T-helper 17 cell (primary cell): ENCODE measurements at regions not wholly inside any gene's neighbourhood (a gene's known extent, or its start where the extent isn't known, plus 50 kb on each side); places are given as distances from the start of the nearest gene placed in this dataset.

Source experiments
- ATAC-seq: fragments of 150-1000 bp; cut with Tn5 transposase; 2 replicates; pipeline ENCODE4 v1.10.0; 2021; ENCODE audit warnings: mild to moderate bottlenecking, moderate library complexity
- DNase-seq, 3 donors: peaks; one replicate each; pipeline versions ENCODE4 v3.0.0 to v3.0.0-alpha.2; 2020 to 2021
- H3K9me3 ChIP-seq: one replicate; pipeline ENCODE4 v1.7.0; 2013; ENCODE audit warnings: low read length, mild to moderate bottlenecking; ENCODE audit not compliant: control insufficient read depth, poor library complexity, severe bottlenecking
- H3K27ac Mint-ChIP-seq: one replicate; pipeline ENCODE4 v1.8.0; 2022; ENCODE audit warnings: mild to moderate bottlenecking, moderate library complexity, mixed read lengths
- H3K27me3 Mint-ChIP-seq: one replicate; pipeline ENCODE4 v1.8.0; 2022; ENCODE audit warnings: mixed read lengths
- H3K36me3 Mint-ChIP-seq: one replicate; pipeline ENCODE4 v1.8.0; 2022; ENCODE audit warnings: low read depth, mixed read lengths
- H3K4me1 Mint-ChIP-seq: one replicate; pipeline ENCODE4 v1.8.0; 2022; ENCODE audit warnings: mild to moderate bottlenecking, mixed read lengths
- H3K4me3 Mint-ChIP-seq: one replicate; pipeline ENCODE4 v1.8.0; 2022; ENCODE audit warnings: mild to moderate bottlenecking, moderate library complexity, mixed read lengths

DNA sequence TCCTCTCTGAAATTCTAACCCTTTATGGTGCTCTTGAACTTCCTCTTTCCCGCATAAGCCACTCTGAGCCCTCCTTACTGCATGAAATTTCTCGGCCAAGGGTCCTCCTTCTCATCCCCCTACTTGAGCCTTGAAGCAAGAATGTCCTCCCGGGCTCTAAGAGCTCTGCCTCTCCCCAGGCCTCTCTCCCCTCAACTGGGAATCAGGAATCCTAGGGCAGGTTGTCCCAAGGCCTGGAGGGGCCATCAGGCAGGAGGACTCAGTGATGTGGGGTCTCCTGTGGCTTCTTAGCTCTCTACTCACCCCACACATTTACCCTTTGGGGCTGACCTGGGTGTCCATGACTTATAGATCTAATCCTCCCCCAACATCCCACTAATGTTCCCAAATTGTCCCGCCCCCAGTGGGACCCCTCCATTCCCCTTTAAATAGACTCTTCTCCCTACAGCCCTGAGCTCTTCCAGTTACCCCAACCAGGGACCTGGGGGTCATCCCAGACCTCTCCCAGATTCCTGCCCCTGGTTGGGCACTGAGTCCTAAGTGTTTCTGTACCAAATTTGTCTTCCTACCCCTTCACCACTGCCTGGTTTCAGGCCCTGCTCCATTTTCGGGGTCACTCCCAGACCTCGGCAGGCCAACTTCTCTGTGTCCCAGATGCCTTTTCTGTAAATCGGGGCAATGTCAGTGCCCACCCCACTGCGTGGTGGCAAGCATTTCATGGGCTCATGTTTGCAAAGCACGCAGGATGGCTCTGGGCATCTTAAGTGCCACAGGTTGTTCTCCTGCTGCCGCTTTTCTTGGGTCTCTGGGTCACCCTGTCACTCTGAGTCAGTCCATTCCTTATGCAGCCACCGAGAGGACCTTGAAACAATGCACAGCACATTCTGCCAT is 171.2 kb downstream of the ASB1 start:
- Mint-ChIP-seq H3K27me3 (peaks cover 51% of the 10 kb centered on the region), H3K27ac (no peak overlapping the region), H3K4me1 (peaks cover 4% of the 10 kb centered on the region), H3K4me3 (no peak overlapping the region), H3K36me3 (peaks cover 5% of the 10 kb centered on the region)
- H3K9me3 ChIP-seq = no peaks in the 10 kb centered on the region
- no peak for DNase-seq
- no peak for ATAC-seq

DNA sequence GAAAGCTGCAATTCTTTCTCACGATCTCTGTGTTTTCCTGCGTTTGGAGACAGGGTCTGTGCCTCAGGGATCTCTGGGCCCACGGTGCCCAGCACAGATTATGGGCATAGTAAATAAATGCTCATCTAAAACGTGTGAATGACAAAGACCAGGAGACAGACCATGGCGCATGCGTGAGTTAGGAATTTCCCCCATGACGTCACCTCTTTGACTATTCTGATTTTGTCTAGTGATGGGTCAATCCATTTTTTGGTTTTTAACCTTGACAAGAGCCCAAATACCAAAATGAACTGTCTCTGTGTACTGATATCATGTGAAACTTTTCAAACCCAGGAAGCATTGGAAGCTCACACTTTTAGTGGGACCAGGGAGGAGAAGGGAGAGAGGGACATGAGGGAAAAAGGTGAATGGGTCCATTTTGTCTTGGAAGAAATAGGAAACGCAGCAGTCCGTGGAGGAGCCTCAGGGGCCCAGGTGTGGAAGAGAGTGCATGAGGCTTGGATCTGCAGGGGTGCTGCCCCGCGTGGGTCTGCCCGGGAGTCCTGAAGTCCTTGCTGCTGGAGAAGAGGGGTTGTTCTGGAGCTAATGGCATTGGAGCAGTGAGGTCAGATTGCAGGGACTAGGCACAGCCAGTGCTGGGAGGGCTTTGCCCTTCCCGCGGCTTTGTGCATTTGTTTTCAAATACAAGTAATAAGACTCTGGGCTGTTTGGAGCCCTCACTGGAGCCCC is 172.2 kb downstream of the ASB1 start:
- H3K27me3 Mint-ChIP-seq = peaks cover 44% of the 10 kb centered on the region
- peaks cover 5% of the 10 kb centered on the region for H3K36me3 Mint-ChIP-seq
- H3K4me3 Mint-ChIP-seq = no peak overlapping the region
- DNase-seq = no peak
- H3K9me3 ChIP-seq = no peaks in the 10 kb centered on the region
- no peak overlapping the region for H3K27ac Mint-ChIP-seq
- no peak for ATAC-seq
- H3K4me1 Mint-ChIP-seq = peaks cover 4% of the 10 kb centered on the region

DNA sequence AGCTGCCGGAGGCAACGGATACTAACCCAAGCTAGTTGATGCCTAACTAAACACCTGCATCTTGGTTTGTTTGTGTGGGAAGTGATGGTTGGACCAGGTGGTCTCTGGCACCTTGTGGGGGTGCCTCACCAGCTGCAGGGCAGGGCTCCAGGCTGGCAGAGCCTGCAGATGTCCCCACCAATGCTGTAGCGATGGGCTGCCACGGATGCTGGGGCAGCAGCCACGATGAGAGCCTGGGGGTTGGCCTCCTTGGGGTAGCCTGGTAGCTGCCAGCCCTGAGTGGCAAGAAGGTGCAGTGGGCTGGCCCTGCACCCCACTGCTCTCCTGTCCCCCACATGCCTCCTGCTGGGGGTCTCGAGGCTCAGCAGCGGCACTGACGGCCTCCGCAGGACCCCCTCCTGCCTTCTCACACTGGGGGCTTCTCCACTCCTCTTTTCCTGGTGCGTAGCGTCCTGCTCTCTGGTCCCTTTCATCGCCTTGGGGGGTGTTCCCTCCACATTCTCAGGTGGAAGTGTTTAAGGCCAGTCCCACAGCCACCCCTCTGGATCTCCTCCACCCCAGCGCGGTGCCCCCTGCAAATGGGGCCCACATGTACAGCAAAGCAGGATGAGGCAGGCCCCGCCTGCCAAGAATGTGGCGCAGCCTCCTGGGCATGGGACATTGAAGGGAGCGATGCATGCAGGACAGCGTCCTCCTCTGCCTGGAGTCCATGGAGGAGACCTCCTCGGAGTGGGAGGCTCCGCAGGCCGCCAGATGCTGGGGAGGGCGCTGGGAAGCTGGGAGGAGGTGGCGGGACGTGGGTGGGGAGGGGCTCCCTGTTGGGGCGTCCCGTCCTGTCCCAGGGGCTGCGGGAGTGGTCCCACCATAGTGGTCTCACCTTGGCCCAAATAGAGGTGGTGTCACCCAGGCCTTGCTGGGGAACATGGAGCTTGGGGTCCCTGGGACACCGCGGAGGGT is 173.1 kb downstream of the ASB1 start:
- no peaks in the 10 kb centered on the region for H3K9me3 ChIP-seq
- Mint-ChIP-seq H3K4me1 (peaks cover 4% of the 10 kb centered on the region), H3K36me3 (peaks cover 5% of the 10 kb centered on the region), H3K4me3 (no peak overlapping the region), H3K27me3 (peaks cover 36% of the 10 kb centered on the region), H3K27ac (no peak overlapping the region)
- DNase-seq (no peak), ATAC-seq (no peak)

DNA sequence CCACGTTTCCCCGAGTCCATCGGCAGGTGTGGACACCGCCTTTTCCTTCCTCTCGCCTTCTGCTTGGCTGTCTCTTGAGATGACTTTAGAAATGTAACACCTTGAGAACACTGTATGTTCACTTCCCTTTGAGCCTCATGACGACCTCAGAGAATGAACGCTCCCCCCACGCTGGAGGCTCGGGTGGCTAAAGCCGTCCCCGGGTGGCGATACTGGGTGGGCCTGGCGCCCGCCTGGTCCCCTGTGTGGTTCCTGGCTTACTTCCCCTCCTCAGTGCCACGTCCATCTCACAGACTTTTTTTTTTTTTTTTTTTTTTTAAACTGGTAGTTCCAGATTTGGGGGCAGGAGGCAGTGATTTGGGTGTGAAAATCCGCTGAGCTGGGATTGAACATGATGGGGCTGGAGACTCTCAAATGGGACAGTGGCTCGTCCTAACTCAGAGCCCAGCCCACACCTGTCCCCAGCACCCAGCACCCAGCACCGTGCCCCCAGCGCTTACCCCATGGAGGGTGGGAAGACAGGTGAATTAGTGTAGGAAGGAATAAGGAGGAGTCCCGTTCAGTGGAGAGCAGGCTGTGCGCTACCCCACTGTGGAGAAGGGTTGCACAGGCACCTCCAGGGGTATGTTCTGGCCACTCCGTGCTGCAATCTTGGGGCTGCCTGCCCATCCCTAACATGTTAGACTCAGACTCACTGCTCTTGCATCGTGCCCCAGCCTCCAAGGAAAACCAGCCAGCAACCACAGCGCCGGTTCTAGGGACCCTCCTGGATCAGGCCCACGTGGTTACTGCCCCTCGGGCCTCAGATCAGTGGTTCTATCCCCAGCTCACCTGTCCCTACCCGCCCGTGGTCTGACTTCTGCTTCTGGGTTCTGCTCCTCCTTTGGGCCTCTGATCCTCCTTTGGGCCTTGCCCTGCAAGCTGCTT is 174.0 kb downstream of the ASB1 start:
- no peak overlapping the region for H3K27ac Mint-ChIP-seq
- no peaks in the 10 kb centered on the region for H3K9me3 ChIP-seq
- H3K27me3 Mint-ChIP-seq = peaks cover 35% of the 10 kb centered on the region
- peaks cover 4% of the 10 kb centered on the region for H3K4me1 Mint-ChIP-seq
- peaks cover 5% of the 10 kb centered on the region for H3K36me3 Mint-ChIP-seq
- H3K4me3 Mint-ChIP-seq = no peak overlapping the region
- ATAC-seq = no peak
- no peak for DNase-seq

DNA sequence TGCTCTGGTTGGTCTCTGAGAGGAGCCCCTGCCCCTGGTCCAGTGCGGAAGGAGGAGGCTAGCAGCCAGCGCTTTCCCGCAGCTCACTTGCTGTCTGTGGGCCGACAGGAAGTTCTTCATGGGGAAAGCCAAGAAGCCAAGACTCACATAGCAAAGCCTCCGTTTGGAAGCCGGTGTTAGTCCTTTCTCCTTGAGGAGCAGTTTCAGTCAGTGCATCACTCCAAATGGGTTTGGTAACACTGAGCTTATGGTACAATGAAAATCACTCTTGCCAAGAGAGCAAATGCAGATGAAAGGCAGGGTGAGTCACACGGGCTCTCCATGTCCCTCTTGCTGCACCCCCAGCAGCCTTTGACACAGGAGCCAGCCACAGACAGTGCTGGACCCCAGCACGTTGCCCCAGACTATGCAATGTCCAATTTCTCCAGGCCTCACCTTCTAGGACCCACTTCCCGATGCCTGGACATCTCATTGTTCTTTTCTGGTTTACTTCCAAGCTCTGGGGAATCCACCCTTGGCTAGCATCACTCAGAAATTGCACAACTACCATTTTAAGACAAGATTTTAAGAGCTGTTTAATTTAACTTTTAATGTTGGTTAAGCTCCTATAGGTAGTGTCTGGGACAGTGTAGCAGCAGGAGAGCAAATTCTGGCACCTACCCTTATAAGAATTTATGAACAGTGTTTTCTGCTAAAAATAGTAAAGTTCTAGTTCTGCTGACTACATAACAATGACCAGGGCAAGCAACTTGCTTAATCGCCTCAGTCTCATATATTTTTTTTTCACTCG is 174.9 kb downstream of the ASB1 start:
- Mint-ChIP-seq H3K4me1 (peaks cover 4% of the 10 kb centered on the region), H3K36me3 (peaks cover 5% of the 10 kb centered on the region), H3K27ac (no peak overlapping the region), H3K27me3 (peaks cover 34% of the 10 kb centered on the region), H3K4me3 (no peak overlapping the region)
- H3K9me3 ChIP-seq = no peaks in the 10 kb centered on the region
- ATAC-seq = no peak
- no peak for DNase-seq

DNA sequence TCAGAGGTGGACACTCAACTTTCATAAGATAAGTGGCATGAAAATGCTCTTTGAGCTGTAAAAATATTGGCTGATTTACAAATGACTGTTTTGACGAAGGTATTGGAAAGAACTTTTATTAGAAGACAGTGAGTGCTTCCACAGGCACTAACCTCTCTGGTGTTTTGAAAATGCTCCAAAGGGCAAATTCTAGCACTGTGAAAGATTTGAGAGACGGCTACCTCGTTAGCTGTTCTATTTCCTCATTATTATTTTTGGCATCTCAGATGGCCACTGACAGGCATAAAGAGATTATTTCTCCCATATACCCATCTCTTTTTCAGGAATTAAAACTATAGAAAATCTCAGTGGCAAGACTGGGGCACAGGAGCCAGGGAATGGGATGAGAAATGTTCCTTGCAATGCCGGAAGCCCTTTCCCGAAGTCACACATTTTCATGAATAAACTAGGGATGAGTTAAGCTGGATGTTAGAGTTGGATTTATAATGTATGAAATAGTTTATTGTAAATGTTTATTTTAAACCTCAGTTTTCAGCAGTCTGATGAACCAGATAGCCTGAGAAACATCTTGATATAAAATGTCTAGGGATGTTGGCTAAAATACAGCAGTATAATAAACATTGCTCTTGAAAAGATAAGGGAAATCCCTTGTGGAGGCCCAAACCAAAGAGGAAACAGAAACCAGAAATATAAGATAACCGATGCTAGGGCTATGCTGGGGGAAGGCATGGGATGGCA is 175.7 kb downstream of the ASB1 start:
- no peaks in the 10 kb centered on the region for H3K9me3 ChIP-seq
- H3K27ac Mint-ChIP-seq = no peak overlapping the region
- peaks cover 5% of the 10 kb centered on the region for H3K36me3 Mint-ChIP-seq
- H3K4me3 Mint-ChIP-seq = no peak overlapping the region
- peaks cover 4% of the 10 kb centered on the region for H3K4me1 Mint-ChIP-seq
- ATAC-seq = no peak
- peaks cover 29% of the 10 kb centered on the region for H3K27me3 Mint-ChIP-seq
- DNase-seq = no peak

DNA sequence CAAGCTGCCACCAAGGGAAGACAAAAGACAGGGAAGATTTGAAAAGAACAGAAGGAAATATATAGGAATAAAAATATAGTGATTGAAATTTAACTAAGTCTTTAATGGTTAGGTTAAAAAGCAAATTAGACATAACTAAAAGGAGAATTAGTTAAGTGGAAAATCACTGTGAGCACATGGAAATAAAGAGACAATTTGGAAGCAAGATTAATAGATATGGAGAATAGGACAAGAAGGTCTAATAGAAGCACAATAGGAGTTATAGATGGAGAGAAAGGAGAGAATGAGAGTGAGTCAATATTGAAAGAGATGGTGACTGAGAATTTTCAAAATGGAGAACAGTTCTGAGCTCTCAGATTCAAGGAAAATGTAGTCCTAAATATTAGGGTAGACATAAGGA is 176.9 kb downstream of the ASB1 start:
- H3K27me3 Mint-ChIP-seq = peaks cover 20% of the 10 kb centered on the region
- no peak overlapping the region for H3K4me3 Mint-ChIP-seq
- peaks cover 4% of the 10 kb centered on the region for H3K4me1 Mint-ChIP-seq
- no peak for ATAC-seq
- no peak overlapping the region for H3K27ac Mint-ChIP-seq
- H3K9me3 ChIP-seq = no peaks in the 10 kb centered on the region
- no peak for DNase-seq
- peaks cover 3% of the 10 kb centered on the region for H3K36me3 Mint-ChIP-seq

DNA sequence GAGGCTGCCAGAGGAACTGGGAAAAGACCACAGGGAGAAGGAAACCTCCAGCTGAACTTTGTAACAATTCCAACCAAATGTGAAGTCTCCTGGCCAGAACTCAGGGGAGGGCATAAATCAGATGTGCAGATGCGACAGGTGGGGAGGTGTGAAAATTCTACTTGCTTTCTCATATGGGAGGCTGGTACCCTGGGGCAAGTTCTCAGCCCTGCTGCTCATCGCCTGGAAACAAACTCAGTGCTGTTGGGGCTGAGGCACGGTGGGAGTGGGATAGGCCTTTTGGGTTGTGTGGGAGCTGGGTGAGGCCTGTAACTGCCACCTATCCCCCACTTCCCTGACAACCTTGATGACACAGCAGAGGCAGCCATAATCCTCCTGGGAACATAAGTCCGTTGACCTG is 179.6 kb downstream of the ASB1 start:
- Mint-ChIP-seq H3K4me3 (no peak overlapping the region), H3K27me3 (peaks cover 10% of the 10 kb centered on the region), H3K27ac (no peak overlapping the region), H3K36me3 (no peaks in the 10 kb centered on the region), H3K4me1 (no peaks in the 10 kb centered on the region)
- no peaks in the 10 kb centered on the region for H3K9me3 ChIP-seq
- no peak for DNase-seq
- ATAC-seq = no peak

DNA sequence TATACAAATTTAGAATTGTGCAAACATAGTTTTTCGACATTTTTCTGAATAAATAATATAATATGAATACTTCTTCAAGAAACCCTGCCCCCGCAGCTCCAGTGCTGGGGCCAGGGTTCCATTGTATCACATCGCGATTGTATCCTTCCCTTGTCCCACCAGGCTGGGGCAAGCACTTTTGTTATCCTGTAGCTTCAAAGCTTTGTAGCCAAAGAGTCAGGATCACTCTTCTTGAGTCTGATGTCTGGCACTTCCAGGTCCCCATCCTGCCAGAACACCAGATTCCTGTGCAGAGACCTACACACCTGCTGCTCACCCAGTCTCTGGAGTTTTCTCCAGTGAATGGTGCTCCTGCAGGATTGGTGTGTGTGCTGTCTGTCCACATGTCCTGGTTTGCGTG is 186.9 kb downstream of the ASB1 start:
- DNase-seq (no peak), ATAC-seq (no peak)
- Mint-ChIP-seq H3K27ac (no peak overlapping the region), H3K36me3 (no peaks in the 10 kb centered on the region), H3K27me3 (peaks cover 16% of the 10 kb centered on the region), H3K4me1 (no peaks in the 10 kb centered on the region), H3K4me3 (no peak overlapping the region)
- no peaks in the 10 kb centered on the region for H3K9me3 ChIP-seq

DNA sequence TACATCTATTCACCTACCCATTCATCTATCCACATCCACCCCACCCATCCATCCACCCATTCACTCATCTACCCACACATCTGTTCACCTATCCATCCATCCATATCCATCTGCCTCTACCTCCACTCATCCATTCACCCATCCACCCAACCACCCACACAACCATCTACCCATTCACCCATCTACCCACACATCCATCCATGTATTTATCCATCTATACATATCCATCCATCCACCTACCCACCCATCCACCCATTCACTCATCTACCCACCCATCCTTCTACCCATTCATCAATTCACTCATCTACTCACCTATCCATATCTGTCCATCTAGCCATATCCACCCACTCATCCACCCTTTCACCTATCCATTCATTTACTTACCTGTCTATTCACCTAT is 187.6 kb downstream of the ASB1 start:
- H3K9me3 ChIP-seq = no peaks in the 10 kb centered on the region
- Mint-ChIP-seq H3K4me3 (no peak overlapping the region), H3K36me3 (no peaks in the 10 kb centered on the region), H3K27me3 (peaks cover 20% of the 10 kb centered on the region), H3K27ac (no peak overlapping the region), H3K4me1 (no peaks in the 10 kb centered on the region)
- ATAC-seq = no peak
- no peak for DNase-seq

DNA sequence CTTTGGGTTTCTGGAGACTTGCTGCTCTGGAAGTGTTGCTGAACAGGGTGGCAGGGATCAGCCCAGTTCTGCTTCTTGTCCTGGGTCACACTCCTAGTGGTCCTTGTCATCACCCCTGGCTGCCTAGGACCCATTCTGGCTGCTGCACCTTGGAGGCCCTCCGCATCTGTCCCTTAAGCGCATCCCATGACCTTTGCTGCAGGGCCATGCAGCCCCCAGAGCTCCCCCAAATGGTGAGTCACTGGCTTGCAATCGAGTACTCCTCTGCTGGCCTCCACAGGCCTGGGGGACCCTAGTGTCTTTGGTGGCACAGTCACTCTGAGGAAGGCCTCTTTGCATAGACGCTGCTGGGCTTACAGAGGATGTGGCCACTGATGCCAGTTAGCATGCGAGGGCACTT is 188.5 kb downstream of the ASB1 start:
- no peak overlapping the region for H3K4me3 Mint-ChIP-seq
- H3K36me3 Mint-ChIP-seq = peaks cover 2% of the 10 kb centered on the region
- H3K4me1 Mint-ChIP-seq = no peaks in the 10 kb centered on the region
- DNase-seq = no peak
- no peaks in the 10 kb centered on the region for H3K9me3 ChIP-seq
- peaks cover 24% of the 10 kb centered on the region for H3K27me3 Mint-ChIP-seq
- H3K27ac Mint-ChIP-seq = no peak overlapping the region
- ATAC-seq = no peak
